Neuronal stem cell (in vitro differentiated cells): ENCODE measurements at regions not wholly inside any gene's neighbourhood (a gene's known extent, or its start where the extent isn't known, plus 50 kb on each side); places are given as distances from the start of the nearest gene placed in this dataset.

ENCODE experiments used
- DNase-seq: peaks from one replicate; pipeline ENCODE4 v3.0.0-alpha.2; 2013; ENCODE audit warnings: low spot score
- H2AFZ ChIP-seq: one replicate; pipeline ENCODE4 v1.6.1; 2013; ENCODE audit warnings: mild to moderate bottlenecking, low read length, inconsistent platforms
- H2AK5ac ChIP-seq: 2 replicates; pipeline ENCODE4 v1.6.1; 2013; ENCODE audit warnings: low read depth, mild to moderate bottlenecking, inconsistent platforms, low read length, moderate library complexity, mixed read lengths
- H2BK120ac ChIP-seq: 2 replicates; pipeline ENCODE4 v1.6.1; 2013; ENCODE audit warnings: low read depth, mild to moderate bottlenecking, inconsistent platforms, low read length, moderate library complexity, mixed read lengths
- H2BK12ac ChIP-seq: one replicate; pipeline ENCODE4 v1.6.1; 2013; ENCODE audit warnings: low read length, inconsistent platforms
- H2BK15ac ChIP-seq: 2 replicates; pipeline ENCODE4 v1.6.1; 2013; ENCODE audit warnings: mild to moderate bottlenecking, low read length, inconsistent platforms, mixed read lengths
- H2BK5ac ChIP-seq: one replicate; pipeline ENCODE4 v1.6.1; 2013; ENCODE audit warnings: inconsistent platforms, mild to moderate bottlenecking, low read length, moderate library complexity
- H3K14ac ChIP-seq: one replicate; pipeline ENCODE4 v1.6.1; 2013; ENCODE audit warnings: low read length, inconsistent platforms
- H3K18ac ChIP-seq: 2 replicates; pipeline ENCODE4 v1.6.1; 2013; ENCODE audit warnings: low read length, inconsistent platforms
- H3K23ac ChIP-seq: 2 replicates; pipeline ENCODE4 v1.6.1; 2013; ENCODE audit warnings: low read depth, mild to moderate bottlenecking, mixed read lengths, low read length, inconsistent platforms; ENCODE audit not compliant: poor library complexity
- H3K27ac ChIP-seq: replicated peaks from 3 replicates; pipeline ENCODE4 v1.5.1; 2013; ENCODE audit warnings: low read length, inconsistent platforms
- H3K27me3 ChIP-seq, 3 experiments: 2 replicates each; pipeline ENCODE4 v1.6.1; 2013; ENCODE audit warnings: low read length in 3 of 3, mild to moderate bottlenecking in 2 of 3, inconsistent platforms in 1 of 3, low read depth in 1 of 3, mixed read lengths in 1 of 3, moderate library complexity in 1 of 3; ENCODE audit not compliant: control insufficient read depth in 3 of 3, insufficient read depth in 3 of 3
- H3K36me3 ChIP-seq, 2 donors: replicated peaks in 1 of 2; 2 replicates each; pipeline ENCODE4 v1.6.1; 2013; ENCODE audit warnings: low read length in 2 of 2; ENCODE audit not compliant: control insufficient read depth in 2 of 2, insufficient read depth in 2 of 2
- H3K4ac ChIP-seq: 2 replicates; pipeline ENCODE4 v1.6.1; 2013; ENCODE audit warnings: inconsistent platforms, mild to moderate bottlenecking, low read length, moderate library complexity
- H3K4me1 ChIP-seq, 2 donors: 1 replicate in 1 of 2; 2 replicates in 1 of 2; pipeline ENCODE4 v1.6.1; 2013; ENCODE audit warnings: low read length in 2 of 2, low read depth in 1 of 2; ENCODE audit not compliant: control insufficient read depth in 2 of 2, insufficient read depth in 1 of 2
- H3K4me2 ChIP-seq: one replicate; pipeline ENCODE4 v1.6.1; 2013; ENCODE audit warnings: mild to moderate bottlenecking, low read length, inconsistent platforms; ENCODE audit not compliant: insufficient read depth, poor library complexity, severe bottlenecking
- H3K4me3 ChIP-seq, 2 donors: 2 replicates each; pipeline ENCODE4 v1.5.1; 2013; ENCODE audit warnings: low read length in 2 of 2, mild to moderate bottlenecking in 2 of 2, inconsistent platforms in 1 of 2, moderate library complexity in 1 of 2
- H3K79me1 ChIP-seq: one replicate; pipeline ENCODE4 v1.6.1; 2013; ENCODE audit warnings: low read depth, mild to moderate bottlenecking, inconsistent platforms, low read length, moderate library complexity
- H3K9ac ChIP-seq: one replicate; pipeline ENCODE4 v1.6.1; 2013; ENCODE audit warnings: mild to moderate bottlenecking, low read depth, low read length, inconsistent platforms; ENCODE audit not compliant: poor library complexity
- H3K9me3 ChIP-seq, 2 donors: replicated peaks in 1 of 2; 2 replicates each; pipeline versions ENCODE3 to v1.6.1; 2013; ENCODE audit warnings: low read length in 2 of 2, mild to moderate bottlenecking in 2 of 2, inconsistent platforms in 1 of 2, low read depth in 1 of 2, mixed read lengths in 1 of 2, moderate library complexity in 1 of 2; ENCODE audit not compliant: control insufficient read depth in 2 of 2, insufficient read depth in 1 of 2
- H4K8ac ChIP-seq: one replicate; pipeline ENCODE4 v1.6.1; 2013; ENCODE audit warnings: low read depth, mild to moderate bottlenecking, inconsistent platforms, low read length, moderate library complexity
- H4K91ac ChIP-seq: one replicate; pipeline ENCODE4 v1.6.1; 2013; ENCODE audit warnings: low read length, low read depth, mild to moderate bottlenecking, inconsistent platforms; ENCODE audit not compliant: poor library complexity
- WGBS, 2 donors: extraction: QIAGEN DNeasy Blood & Tissue Kit; methylation state at CpG; one replicate each; pipeline ENCODE4 v1.1.7; 2013; ENCODE audit warnings: missing lambda C conversion rate in 2 of 2, mixed read lengths in 1 of 2; ENCODE audit not compliant: insufficient read length in 2 of 2, insufficient replicate concordance in 1 of 2; ENCODE audit errors: extremely low coverage in 2 of 2; 5-methylcytosine and 5-hydroxymethylcytosine counted together

DNA sequence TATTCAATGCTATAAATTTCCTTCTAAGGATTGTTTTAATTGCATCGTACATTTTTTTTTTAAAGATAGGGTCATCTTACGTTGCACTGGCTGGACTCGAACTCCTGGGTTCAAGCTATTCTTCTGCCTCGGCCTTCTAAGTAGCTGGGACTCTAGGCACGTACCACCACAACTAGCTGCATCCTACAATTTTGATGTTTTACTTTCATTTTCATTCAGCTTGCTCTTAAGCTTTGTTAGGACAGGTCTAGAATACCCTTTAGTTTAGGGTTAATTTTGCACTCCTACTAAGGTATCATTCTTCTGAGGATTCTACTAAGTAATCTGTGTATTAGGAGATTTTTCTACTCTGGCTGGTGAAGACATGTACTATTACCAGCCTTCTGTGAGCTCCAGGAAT, 50.2 kb upstream of the C1GALT1C1 start:
- WGBS, 2 donors = no CpG with 5 or more reads among the region's 5 CpGs
- no peak overlapping the region for H2BK120ac ChIP-seq
- no peak overlapping the region for H2BK15ac ChIP-seq
- no peak overlapping the region for H3K14ac ChIP-seq
- H2AK5ac ChIP-seq = no peak overlapping the region
- H3K9ac ChIP-seq = no peak overlapping the region
- no peak overlapping the region for H3K23ac ChIP-seq
- no peaks in the 10 kb centered on the region for H3K27me3 ChIP-seq
- no peak overlapping the region for H4K8ac ChIP-seq
- H2AFZ ChIP-seq = no peak overlapping the region
- H3K4me1 ChIP-seq = no peaks in the 10 kb centered on the region
- H3K18ac ChIP-seq = no peak overlapping the region
- no peaks in the 10 kb centered on the region for H3K9me3 ChIP-seq
- DNase-seq = no peak
- no peak overlapping the region for H2BK5ac ChIP-seq
- H3K79me1 ChIP-seq = no peaks in the 10 kb centered on the region
- H3K4me2 ChIP-seq = no peak overlapping the region
- H3K36me3 ChIP-seq = no peaks in the 10 kb centered on the region
- H3K4me3 ChIP-seq = no peak overlapping the region
- H3K27ac ChIP-seq = no peak overlapping the region
- H4K91ac ChIP-seq = no peak overlapping the region
- no peak overlapping the region for H3K4ac ChIP-seq
- H2BK12ac ChIP-seq = no peak overlapping the region
